Central memory CD4-positive, alpha-beta T cell (primary cell): ENCODE measurements at regions not wholly inside any gene's neighbourhood (a gene's known extent, or its start where the extent isn't known, plus 50 kb on each side); places are given as distances from the start of the nearest gene placed in this dataset.

ENCODE experiments used
- DNase-seq: peaks from one replicate; pipeline ENCODE4 v3.0.0; 2022

DNA sequence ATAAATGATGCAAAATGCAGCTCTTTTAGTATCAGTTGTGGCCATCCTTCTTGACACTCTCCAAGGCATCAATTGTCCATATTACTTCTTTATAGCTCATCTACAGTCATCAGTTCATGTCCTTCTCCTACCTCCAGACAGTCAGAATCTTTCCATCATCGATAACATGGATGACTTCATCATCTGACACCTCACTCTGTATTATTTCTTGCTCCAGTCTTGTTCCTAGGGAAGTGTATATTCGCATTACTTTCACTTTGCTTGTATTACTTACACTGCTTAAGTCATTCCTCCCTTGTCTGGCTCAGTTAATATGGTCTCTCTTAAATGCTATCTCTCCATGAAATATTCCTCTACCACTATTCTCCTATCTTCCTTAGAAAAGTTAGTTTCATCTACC is 999.1 kb upstream of the SLC10A2 start:
- no peak for DNase-seq

DNA sequence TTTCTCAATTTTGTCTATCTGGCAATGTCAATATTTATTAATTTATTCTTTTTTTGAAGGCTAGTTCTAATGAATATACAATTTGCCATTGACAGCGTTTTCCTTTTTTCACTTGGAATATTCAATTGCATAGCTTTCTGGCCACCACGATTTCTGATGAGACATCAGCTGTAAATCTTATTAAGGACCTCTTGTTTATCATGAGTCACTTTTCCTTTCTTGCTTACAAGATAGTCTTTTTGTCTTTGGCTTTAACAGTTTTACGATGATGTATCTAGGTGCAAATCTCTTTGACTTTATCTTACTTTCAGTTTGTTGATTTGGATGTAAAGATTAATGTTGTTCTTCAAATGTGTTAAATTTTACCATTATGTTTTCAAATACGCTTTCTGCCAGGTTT is 991.6 kb upstream of the SLC10A2 start:
- DNase-seq, result no peak

DNA sequence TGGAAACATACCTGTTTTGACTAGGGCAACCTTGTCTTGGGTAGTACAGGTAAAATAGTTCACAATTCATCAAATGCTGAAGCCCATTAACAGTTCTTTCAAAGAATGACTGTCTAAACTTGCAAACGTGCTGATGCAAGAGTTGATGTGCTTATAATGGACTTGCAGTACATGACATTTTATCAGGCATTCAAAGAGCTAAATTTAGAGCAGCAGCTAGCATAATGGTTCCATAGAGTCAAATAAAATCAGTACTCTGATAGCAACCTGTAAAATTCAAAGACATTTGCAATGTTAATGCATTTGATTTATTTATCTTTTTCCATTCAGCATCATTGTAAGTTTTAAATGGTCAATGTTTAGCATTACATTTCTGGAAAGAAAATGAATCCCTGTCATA is 979.7 kb upstream of the SLC10A2 start:
- DNase-seq, result no peak

DNA sequence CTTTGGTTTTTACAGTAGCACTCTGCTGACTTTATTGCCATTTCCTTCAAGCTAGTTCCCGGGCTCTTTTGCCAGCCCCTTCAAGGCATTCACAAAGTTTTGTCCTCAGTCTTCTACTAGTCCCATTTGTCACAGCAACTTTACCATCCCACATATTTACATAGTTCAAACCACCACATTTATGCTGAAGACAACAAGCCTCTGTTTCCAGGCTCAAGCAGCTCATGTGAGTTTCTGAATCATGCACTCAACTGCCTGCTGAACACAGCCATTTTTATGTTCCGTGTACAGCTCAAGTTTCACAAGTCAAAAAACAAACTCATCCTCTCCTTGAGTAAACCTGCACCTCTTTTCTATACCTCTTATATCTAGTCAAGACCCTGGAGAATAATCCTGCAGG is 977.0 kb upstream of the SLC10A2 start:
- DNase-seq, result no peak

DNA sequence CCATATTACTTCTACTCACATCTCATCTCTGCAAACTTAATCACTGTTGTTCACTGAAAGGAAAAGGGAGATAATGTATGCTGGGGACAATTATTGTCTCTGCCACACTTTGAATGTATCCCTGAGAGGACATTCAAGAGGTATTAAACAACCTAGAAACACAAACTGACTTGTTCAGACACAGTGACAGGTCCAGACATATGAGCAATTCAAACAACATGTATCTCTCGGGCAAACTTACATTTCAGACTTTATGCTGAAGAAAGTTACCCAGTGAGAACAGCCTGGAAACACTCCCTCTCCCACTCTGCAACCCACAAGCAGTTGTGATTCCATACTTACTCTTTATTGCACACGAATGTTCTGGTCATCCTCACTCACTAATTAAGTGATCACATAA is 968.7 kb upstream of the SLC10A2 start:
- DNase-seq, result no peak

DNA sequence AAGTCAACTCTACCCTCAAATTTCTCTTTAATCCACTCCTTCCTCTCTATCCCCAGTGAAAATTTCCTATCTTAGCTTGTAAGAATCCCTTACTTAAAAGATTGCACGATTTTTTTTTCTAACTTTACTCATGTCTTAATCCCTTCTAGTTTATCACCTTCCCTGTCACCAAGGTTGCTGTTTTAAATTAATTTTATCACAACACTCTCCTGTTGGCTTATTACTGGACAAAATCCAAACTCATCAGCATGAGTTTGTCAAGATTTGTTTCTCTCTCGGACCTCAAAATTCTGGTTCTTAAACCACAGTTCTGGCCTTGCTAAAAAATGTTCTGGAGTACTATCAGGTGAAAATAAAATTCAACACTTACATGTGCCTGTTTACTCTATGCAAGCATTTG is 959.1 kb upstream of the SLC10A2 start:
- DNase-seq, result no peak

DNA sequence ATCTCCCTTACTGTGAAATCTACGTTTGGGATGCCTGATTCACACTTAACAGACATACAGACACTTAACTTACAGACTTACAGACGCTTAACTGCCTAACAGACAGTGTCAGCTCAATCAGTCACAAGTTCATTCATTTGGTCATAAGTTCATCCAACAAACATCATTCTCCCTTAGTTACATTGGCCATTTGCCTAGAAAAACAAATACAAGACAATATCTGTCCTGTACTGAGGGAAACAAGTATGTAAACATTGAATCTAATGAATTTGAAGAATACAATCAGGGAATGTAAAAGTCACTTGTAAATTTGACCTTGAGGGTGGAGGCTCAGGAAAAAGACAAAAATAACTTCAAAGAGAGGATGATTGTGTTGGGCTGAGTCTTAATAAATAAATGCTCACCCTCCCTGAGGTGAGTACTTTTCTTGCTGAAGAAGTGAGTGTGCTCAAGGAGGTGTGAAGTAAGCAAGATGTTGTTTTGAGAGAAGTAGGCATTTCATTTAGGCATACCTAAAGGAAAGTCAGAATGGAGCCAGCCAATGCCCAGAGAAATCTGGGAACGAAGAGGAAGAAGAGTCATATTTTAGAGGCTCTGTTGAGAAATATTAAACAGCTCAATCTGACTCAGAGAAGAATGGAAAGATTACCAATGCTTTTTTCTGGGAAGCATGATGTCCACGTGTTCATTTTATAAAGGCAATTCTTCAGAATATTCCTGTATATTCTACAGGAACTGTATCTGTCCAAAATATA is 958.4 kb upstream of the SLC10A2 start:
- no peak for DNase-seq

DNA sequence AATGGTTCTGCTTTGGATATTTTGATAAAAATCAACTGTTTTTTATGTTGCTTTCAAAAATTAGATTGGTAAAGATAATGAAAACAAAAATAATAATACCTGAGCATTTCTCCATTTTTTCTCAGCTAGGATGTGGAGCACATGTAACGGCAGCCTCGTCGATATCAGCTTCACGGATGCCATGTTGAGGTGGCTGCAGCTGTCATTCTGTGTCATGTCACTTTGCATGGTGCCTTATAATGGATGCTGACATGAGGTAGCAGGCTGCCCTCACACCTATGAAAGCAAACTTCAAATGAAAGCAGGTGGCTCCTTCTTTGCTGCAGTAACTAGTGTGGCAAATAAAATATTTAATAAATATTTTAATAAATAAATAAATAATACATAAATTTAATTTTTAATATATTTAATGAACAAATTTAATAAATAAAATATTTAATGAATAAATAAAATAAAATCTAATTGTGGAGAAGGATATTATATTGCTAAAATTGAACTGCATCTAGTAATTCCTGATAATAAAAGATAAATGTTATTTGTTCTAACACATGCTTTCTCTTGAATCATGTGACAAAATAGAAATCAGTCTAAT is 955.7 kb upstream of the SLC10A2 start:
- DNase-seq, result no peak

DNA sequence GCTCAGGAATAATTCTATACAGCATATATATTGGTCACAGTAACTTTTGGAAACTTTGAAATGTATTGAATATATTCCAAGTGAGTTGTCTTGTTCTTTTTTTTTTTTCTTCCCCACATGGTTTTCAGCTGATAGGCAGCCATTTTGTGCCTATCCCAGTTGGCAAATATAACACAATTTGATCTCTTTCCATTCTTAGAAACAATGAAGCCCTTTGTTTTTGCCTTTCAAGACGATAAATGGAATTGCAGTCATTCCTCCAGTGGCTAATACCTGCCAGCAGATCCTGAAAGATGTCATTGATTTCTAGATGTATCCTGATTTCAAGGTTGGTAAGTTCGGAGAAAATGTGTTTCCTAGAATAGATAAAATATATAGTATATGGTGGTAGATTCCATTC is 951.1 kb upstream of the SLC10A2 start:
- no peak for DNase-seq

DNA sequence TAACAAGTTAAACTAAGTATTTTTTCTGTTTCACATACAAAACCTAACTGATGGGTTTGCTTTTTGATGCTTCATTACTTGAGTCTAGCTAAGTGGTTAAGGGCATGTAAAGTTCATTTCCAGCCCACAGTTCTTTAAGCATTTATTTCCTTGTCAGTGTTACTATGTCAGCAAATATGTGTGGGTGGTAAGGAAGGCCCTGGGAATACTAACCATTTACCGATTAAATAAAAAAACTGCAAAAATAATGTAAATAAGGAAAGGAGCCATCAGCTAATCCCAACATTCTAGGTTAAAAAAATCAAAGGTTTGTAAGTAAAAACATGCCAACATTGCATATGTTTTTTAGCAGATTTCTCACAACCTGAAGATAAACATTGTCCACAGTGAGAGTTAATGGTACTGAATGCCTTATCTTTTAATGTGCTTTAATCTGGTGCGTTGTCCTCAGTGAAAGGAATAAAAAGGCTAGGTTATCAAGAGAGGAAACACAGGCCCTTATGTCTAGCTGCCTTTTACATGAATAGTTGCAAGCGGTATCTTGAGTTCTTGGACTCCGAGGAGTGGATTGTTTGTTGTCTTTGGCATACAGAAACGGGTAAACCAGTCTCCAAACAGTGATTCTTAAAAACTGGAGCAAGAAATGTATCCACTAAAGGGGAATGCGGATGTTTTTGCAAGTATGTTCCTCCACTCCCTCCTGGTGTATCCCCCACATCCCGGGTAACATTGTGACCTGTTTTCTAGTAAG is 949.6 kb upstream of the SLC10A2 start:
- no peak for DNase-seq

DNA sequence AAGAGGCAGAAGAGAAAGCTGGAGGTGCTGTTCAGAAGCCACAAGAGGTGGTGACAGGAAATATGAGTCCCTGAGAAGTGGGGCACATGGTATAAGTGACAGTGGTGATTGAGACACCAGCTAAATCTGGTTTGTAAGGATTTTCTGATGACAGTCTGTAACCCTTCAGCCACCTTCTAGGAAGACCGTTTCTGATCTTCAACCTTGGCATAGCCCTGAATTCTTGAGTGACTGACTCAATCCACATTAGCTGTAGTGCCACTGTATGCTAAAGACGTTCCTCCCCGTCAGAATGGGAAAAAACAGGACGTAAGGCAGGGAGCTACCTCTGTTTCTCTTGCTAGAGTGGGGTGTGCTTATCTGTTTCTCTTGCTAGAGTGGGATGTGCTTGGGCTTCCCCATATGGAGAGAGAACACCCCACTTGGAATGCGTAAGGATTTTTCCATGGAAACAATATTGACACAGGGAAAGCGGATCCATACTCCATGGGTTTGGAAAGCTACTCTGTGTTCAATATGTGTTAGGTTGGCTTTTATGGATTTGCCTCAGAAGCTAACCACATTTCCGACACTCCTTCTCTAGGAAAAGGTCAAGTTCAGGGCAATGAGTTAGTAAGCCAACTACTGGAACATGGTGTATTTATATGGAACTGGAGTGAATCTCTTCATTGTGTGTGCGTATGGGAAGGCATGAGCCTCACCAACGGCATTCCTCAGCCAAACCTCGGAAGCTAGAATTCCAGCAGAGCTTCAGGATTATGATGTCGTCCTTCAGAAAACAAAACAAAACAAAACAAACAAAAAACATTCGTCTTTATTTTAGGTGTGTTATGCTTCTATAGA is 948.8 kb upstream of the SLC10A2 start:
- no peak for DNase-seq

DNA sequence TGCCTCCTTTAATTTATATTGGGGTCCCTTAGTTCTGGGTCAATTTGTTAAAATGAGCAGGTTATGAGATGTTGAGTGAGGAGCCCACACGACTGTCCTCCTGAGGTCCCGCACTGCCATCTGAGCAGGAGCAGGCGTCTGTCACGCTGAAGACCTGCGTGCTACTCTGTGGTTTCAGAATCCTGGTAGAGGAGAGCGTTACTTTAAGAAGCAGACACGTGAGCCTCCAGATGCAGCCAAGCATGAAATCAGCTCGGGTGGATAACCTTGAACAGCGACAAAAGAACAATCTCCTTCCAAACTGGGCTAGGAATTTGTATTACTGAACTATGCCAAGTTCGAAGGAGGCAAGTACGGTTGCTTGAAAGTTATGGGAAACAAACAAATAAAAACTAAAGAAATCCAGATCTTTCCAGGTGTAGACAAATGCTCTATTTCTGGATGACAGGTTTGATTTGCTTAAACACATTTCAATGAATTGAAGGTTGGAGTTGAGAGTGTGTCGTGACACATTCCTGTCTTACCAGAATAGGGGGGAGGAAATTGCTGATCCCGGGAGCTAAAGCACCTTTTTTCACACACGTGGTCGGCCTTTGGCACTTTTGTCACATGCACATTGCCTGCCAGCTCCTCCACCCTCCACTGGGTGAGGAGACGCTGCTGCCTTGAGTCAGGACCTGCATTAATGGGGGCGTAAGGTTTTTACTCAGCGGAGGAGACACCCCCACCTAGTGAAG is 945.5 kb upstream of the SLC10A2 start:
- DNase-seq, result no peak

DNA sequence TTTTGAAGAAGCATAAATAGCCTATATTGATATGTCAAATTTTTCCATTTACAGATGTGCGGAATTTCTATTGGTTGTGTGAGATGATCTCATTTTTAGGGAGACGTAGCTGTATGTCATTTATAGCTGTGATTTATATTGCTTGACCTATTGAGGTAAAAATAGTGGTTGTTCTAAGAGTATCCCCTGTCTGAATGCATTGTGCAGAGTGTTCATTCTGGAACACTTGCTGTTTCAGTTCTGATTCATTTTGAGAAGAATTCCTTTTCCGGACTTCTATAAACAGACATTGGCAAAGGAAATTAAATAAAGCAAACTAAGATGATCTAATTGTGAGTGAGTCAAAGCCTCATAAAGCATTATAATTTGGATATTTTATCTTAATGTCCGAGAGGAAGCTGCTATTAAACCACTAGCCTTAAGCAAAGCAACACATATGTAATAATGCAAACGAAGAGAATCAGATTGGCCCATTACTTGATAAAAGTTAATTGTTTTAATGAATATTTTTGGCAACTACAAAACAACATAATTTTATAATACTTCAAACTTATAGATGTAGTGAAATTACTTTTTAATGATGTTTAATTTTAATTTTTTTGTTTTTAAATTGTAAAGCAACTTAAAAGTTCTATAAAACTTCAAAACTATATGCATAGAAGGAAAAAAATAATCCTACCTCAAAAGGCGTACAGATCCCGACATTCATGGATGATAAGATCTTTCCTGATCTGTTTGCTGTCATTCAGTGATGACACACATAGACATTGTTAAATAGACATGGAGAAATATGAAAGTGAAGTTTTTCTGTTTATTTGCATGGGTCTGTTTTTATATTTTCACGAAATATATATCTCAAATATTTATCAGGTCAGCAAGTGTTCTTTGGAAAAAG is 942.6 kb upstream of the SLC10A2 start:
- DNase-seq, result no peak

DNA sequence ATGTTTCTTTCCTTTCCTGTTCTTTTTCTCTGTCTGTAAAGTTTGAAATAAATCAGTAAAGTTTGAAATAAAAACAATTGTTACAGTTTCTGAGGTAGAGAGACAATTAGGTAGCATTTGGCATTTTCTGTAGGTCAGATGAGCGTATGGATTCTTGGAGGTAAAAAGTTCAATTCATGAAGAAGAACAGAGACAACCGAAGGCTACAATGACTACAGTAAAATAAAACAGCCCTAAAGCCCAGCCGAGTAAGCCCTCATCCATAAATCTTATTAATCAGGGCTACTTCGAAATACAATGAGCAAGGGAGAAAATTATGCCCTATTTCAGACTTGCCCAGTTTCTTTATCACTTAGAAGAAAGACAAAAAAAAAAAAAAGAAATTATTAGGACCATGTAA is 941.9 kb upstream of the SLC10A2 start:
- no peak for DNase-seq

DNA sequence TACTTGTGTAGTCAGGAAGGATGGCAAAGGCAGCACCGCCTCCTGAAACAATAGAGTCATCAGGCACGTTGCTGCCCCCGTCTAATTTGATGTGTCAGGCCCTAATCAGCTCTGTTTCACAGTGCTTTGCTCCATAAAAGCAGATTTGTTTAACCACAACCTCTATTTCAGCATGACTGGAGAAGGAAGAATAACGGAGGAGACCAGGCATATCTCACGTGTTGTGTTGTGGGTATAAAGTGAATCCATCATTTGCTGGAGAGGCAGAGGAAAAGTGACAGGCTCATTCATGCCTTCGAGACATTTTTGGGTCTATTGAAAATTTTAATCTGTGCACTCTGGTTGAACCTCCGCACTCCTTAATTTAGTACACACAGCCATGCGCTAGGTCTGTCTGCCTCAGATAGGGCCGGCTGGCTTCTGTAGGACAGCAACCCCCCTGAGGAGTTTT is 940.4 kb upstream of the SLC10A2 start:
- DNase-seq, result no peak

DNA sequence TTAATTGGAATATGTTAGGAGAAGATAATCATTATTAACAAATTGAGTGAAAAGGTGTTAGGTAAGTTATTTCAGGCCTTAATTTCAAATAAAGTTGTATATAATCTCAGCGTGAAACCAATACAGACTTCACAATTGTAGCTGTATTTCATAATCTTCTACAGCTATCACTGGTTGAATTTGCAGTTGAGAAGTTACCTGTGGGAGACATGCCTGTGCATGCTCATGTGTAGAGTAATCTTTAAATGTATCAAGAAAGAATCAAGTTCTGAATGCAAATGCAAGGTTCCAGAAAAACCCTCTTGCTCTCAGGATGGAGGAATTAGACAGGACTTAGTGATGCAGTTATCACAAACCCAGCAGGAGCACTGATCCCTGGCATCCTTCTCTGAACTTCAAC is 938.4 kb upstream of the SLC10A2 start:
- no peak for DNase-seq

DNA sequence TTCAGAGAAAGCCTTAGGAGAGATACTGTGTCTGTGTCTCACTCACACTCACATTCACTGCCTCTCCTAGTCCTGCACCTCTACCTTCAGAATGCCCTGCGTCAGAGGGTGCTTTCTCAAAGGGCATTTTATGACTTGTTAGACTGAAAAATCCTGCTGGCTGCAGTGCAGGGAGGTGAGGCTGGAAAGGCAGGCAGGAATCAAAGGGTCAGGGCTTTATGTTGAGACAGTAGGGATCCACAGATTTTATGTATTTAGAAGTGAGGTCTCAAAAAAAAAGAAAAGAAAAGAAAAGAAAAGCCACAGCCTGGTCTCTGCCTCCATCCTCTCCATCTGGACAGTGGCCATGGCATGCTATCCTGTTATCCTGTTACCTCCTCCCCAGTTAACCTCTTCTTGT is 936.0 kb upstream of the SLC10A2 start:
- DNase-seq, result no peak

DNA sequence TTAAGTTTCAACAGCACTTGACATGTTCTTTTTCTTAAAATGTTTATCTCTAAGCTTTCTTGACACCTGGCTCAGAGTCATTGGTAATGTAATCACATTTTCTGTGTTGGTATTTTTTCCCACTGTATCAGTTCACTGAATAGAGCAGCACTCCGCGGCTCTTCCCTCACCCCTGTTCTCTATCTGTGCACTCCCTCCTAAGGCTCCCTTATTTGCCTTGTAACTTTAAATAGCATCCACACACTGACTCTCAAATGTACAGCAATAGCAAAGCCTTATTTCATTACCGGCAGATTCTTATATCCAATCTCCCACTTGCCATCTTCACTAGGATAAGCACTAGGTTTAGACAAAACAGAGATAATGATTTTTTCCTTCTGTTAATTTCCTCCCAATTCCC is 935.5 kb upstream of the SLC10A2 start:
- DNase-seq, result no peak

DNA sequence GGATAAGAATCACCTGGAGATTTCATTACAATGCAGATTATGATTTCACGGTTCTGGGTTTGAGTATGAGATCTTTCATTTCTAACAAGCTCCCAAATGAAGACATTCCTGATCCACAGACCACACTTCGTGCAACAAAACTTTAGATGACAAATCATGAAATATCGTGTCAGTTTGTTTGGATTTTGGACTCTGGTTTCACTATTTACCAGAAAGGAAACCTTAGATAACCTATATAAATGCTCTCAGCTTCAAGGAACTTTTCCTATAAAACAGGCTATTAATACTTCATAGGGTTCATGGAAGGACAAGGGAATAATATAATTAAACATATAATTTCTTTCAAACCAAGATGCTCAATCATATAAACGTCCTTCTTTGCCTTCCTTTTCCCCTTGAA is 930.5 kb upstream of the SLC10A2 start:
- DNase-seq, result no peak

DNA sequence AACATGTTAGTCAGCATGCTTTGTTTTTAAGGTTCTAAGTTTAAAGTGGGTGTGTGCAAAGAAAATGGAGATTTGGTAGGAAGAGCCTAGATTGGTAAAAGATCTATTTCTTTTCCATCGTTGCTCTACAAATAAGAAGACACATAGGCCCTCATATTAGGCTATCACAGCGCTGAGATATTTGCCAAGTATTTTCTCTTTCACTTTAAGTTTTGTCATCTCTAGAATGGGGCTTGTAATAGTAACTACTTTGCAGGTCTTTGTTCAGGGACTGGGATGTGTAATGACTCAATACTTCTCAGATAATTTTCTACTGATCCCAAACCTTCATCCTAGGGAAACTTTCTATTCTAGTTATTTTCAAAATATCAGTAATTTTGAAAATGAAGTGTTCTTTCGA is 917.7 kb upstream of the SLC10A2 start:
- no peak for DNase-seq

DNA sequence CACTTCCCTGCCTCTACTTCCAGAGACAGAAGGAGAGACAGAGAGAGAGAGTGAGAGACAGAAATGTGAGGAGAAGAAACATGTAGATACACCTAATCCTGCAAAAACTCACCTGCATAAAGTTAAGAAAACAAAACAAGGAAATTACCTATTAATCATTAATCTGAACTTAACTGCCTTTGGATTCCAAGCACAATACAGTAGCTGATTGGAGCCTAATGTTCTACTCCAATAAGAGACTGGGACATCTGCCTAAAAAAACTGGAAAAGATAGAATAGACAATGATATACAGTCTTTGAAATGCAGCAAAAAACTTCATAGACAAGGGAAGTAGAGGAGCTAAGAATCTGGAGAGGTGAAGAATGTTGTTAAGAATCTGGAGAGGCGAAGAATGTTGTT is 910.2 kb upstream of the SLC10A2 start:
- DNase-seq, result no peak
